Spleen (tissue), 11 donors: ENCODE measurements at regions not wholly inside any gene's neighbourhood (a gene's known extent, or its start where the extent isn't known, plus 50 kb on each side); places are given as distances from the start of the nearest gene placed in this dataset.

Experiments
- DNase-seq: peaks from one replicate; pipeline ENCODE4 v3.0.0-alpha.2; 2020
- H3K27ac ChIP-seq, 8 donors: fragments of 200-600 bp; sonication (generic) in 7 of 8; 1 replicate in 4 of 8; 2 replicates in 4 of 8; pipeline versions ENCODE4 v1.5.0 to v1.8.0; 2016 to 2021; ENCODE audit warnings: inconsistent platforms in 4 of 8, mild to moderate bottlenecking in 4 of 8, moderate library complexity in 1 of 8
- H3K27me3 ChIP-seq, 7 donors: fragments of 200-600 bp; sonication (generic) in 6 of 7; replicated peaks in 1 of 7; 1 replicate in 4 of 7; 2 replicates in 3 of 7; pipeline versions ENCODE4 v1.5.0 to v1.8.0; 2016 to 2021; ENCODE audit warnings: inconsistent platforms in 3 of 7, mild to moderate bottlenecking in 1 of 7
- H3K36me3 ChIP-seq, 6 donors: fragments of 200-600 bp; sonication (generic) in 5 of 6; 1 replicate in 4 of 6; 2 replicates in 2 of 6; pipeline versions ENCODE4 v1.5.0 to v1.8.0; 2016 to 2021; ENCODE audit warnings: inconsistent platforms in 2 of 6
- H3K4me1 ChIP-seq, 6 donors: fragments of 200-600 bp; sonication (generic) in 5 of 6; 1 replicate in 3 of 6; 2 replicates in 3 of 6; pipeline versions ENCODE4 v1.5.0 to v1.8.0; 2016 to 2021; ENCODE audit warnings: inconsistent platforms in 3 of 6
- H3K4me3 ChIP-seq, 8 donors: fragments of 200-600 bp; sonication (generic) in 7 of 8; 1 replicate in 4 of 8; 2 replicates in 4 of 8; pipeline versions ENCODE4 v1.5.0 to v1.8.0; 2016 to 2021; ENCODE audit warnings: inconsistent platforms in 4 of 8, mild to moderate bottlenecking in 4 of 8, moderate library complexity in 2 of 8
- H3K9me3 ChIP-seq, 8 donors: fragments of 200-600 bp; sonication (generic) in 7 of 8; 1 replicate in 4 of 8; 2 replicates in 4 of 8; pipeline versions ENCODE4 v1.5.0 to v1.8.0; 2016 to 2021; ENCODE audit warnings: inconsistent platforms in 4 of 8
- CTCF ChIP-seq, 11 experiments: fragments of 200-600 bp in 7 of 11; fragments of 450-650 bp in 4 of 11; sonication (generic) in 4 of 11; IDR thresholded peaks in 8 of 11; conservative IDR thresholded peaks in 3 of 11; 1 replicate in 7 of 11; 2 replicates in 4 of 11; pipeline versions ENCODE4 v1.4.0 to v1.8.0; 2016 to 2021; ENCODE audit warnings: antibody characterized with exemption in 11 of 11, inconsistent platforms in 4 of 11, mild to moderate bottlenecking in 1 of 11
- POLR2A ChIP-seq, 3 donors: fragments of 450-650 bp; IDR thresholded peaks; one replicate each; pipeline ENCODE4 v1.5.1; 2017; ENCODE audit warnings: antibody characterized with exemption in 3 of 3, mild to moderate bottlenecking in 1 of 3
- POLR2AphosphoS5 ChIP-seq, 3 donors: sonication (generic); formaldehyde crosslinking; IDR thresholded peaks; one replicate each; pipeline ENCODE4 v1.5.1; 2017; ENCODE audit warnings: antibody characterized with exemption in 3 of 3
- WGBS, 5 donors: extraction: QIAGEN DNeasy Blood & Tissue Kit in 3 of 5; methylation state at CpG; one replicate each; pipeline versions ENCODE4 v1.1.5 to v1.1.7; 2013 to 2018; 5-methylcytosine and 5-hydroxymethylcytosine counted together
- intact Hi-C: fragments of 100-400 bp; cut with DNase I; formaldehyde crosslinking; loops from one replicate; pipeline ENCODE4 v1.15.0; 2023; ENCODE audit warnings: low total_unique reads
- donor health status: healthy with polysubstance abuse.
- donor health status: DM: no; HTN: no; CAD: no; lungs with moderate emphysema.
- donor health status: DM: no; HTN: no; CAD: no.
- donor health status: Bipolar disorder and iron deficiency.
- donor health status: healthy.
- donor health status: DM: no; HTN: no; CAD: no.
- donor health status: DM: yes; HTN: yes; CAD: no.

GRCh38 chr14:104315169-104315568 is 176.8 kb downstream of the KIF26A start:
- Histone ChIP-seq H3K4me1 (peaks cover 0 to 18% (median 8%) of the 10 kb centered on the region in 6 donors), H3K9me3 (peaks cover 0 to 17% (median 6%) of the 10 kb centered on the region in 8 donors), H3K36me3 (no peaks in the 10 kb centered on the region), H3K4me3 (no peak overlapping the region), H3K27ac (peak overlapping the region in 3 of 8 donors; percentile 14 to 73 (median 54)), H3K27me3 (peaks cover 0 to 11% (median 0%) of the 10 kb centered on the region in 7 donors)
- intact Hi-C loops = no loop called here
- TF ChIP-seq CTCF (IDR thresholded peaks at IDR 0.05 in 8 of 11, conservative IDR thresholded peaks at IDR 0.05 in 3 of 11) (no peak), POLR2AphosphoS5 (IDR thresholded peaks at IDR 0.05) (no peak), POLR2A (IDR thresholded peaks at IDR 0.05) (no peak)
- WGBS, 5 donors = 82 to 89% (median 86%) methylated on average over 11 to 14 of the region's 14 CpGs
- DNase-seq = peak; percentile 37

GRCh38 chr14:104315625-104316024 is 177.2 kb downstream of the KIF26A start:
- intact Hi-C loops = no loop called here
- H3K36me3 ChIP-seq = no peaks in the 10 kb centered on the region
- H3K4me1 ChIP-seq = peaks cover 0 to 21% (median 8%) of the 10 kb centered on the region in 6 donors
- peaks cover 0 to 13% (median 6%) of the 10 kb centered on the region in 8 donors for H3K9me3 ChIP-seq
- 77 to 84% (median 80%) methylated on average over 2 of the region's 2 CpGs for WGBS, 5 donors
- TF ChIP-seq POLR2AphosphoS5 (IDR thresholded peaks at IDR 0.05) = no peak
- TF ChIP-seq POLR2A (IDR thresholded peaks at IDR 0.05) = no peak
- TF ChIP-seq CTCF (IDR thresholded peaks at IDR 0.05 in 8 of 11, conservative IDR thresholded peaks at IDR 0.05 in 3 of 11) = no peak
- no peak overlapping the region for H3K4me3 ChIP-seq
- peak overlapping the region in 5 of 8 donors; percentile 14 to 73 (median 47) for H3K27ac ChIP-seq
- no peak for DNase-seq
- H3K27me3 ChIP-seq = peaks cover 0 to 13% (median 0%) of the 10 kb centered on the region in 7 donors

- no peaks in the 10 kb centered on the region for H3K36me3 ChIP-seq
- H3K9me3 ChIP-seq = peaks cover 0 to 7% (median 4%) of the 10 kb centered on the region in 8 donors
- H3K4me1 ChIP-seq = peaks cover 0 to 26% (median 11%) of the 10 kb centered on the region in 6 donors
- H3K4me3 ChIP-seq = peak overlapping the region in 1 of 8 donors; percentile 24
- peak overlapping the region in 5 of 8 donors; percentile 28 to 73 (median 54) for H3K27ac ChIP-seq
- WGBS, 5 donors = 75 to 81% (median 77%) methylated on average over 10 to 20 of the region's 20 CpGs
- peak; percentile 81 for DNase-seq
- peaks cover 0 to 19% (median 0%) of the 10 kb centered on the region in 7 donors for H3K27me3 ChIP-seq
- TF ChIP-seq CTCF (IDR thresholded peaks at IDR 0.05 in 8 of 11, conservative IDR thresholded peaks at IDR 0.05 in 3 of 11) (no peak), POLR2A (IDR thresholded peaks at IDR 0.05) (peak in 1 of 3 donors; percentile 9), POLR2AphosphoS5 (IDR thresholded peaks at IDR 0.05) (peak; percentile 53 to 81 (median 76))
- intact Hi-C loops = no loop called here
Observed at GRCh38 chr14:104316121-104316722, 177.8 kb downstream of the KIF26A start.

GRCh38 chr14:104316723-104317491 is 178.5 kb downstream of the KIF26A start:
- peak overlapping the region in 1 of 8 donors; percentile 24 for H3K4me3 ChIP-seq
- WGBS, 5 donors = 57 to 71% (median 70%) methylated on average over 10 to 12 of the region's 12 CpGs
- peaks cover 0 to 30% (median 12%) of the 10 kb centered on the region in 6 donors for H3K4me1 ChIP-seq
- H3K36me3 ChIP-seq = no peaks in the 10 kb centered on the region
- H3K27me3 ChIP-seq = peaks cover 0 to 25% (median 0%) of the 10 kb centered on the region in 7 donors
- TF ChIP-seq POLR2AphosphoS5 (IDR thresholded peaks at IDR 0.05) (no peak), CTCF (IDR thresholded peaks at IDR 0.05 in 8 of 11, conservative IDR thresholded peaks at IDR 0.05 in 3 of 11) (no peak), POLR2A (IDR thresholded peaks at IDR 0.05) (no peak)
- DNase-seq = peak; percentile 52
- intact Hi-C loops = no loop called here
- peak overlapping the region in 4 of 8 donors; percentile 47 to 73 (median 56) for H3K27ac ChIP-seq
- peaks cover 0 to under 1% (median 0%) of the 10 kb centered on the region in 8 donors for H3K9me3 ChIP-seq
